GM19238 (cell line): ENCODE measurements at regions not wholly inside any gene's neighbourhood (a gene's known extent, or its start where the extent isn't known, plus 50 kb on each side); places are given as distances from the start of the nearest gene placed in this dataset.
A peak's percentile ranks its signal among the peaks of the same experiment; 100 is the strongest.

ENCODE experiments used
- DNase-seq: peaks from one replicate; pipeline ENCODE4 v3.0.0; 2011; ENCODE audit warnings: low spot score; ENCODE audit not compliant: insufficient read length

DNA sequence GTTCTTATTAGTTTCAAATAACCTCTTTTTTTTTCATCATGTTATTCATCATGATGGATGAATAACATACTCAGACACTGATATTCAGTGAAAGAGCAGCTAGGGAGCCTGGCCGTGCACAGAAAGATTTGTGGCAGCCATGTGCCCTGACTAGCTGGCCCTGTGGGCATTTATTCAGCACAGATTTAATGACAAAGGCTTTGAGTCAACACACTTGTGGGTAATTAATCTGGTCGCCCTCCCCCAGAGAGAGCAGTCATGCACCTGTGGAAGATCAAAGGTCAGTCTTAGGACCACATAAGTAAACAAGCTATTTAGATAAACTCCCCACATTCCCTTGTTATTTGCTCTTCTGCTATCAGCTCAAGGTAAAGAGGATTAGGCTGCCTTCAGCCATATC lies 153.2 kb upstream of the HMCN1 start:
- DNase-seq, result no peak

DNA sequence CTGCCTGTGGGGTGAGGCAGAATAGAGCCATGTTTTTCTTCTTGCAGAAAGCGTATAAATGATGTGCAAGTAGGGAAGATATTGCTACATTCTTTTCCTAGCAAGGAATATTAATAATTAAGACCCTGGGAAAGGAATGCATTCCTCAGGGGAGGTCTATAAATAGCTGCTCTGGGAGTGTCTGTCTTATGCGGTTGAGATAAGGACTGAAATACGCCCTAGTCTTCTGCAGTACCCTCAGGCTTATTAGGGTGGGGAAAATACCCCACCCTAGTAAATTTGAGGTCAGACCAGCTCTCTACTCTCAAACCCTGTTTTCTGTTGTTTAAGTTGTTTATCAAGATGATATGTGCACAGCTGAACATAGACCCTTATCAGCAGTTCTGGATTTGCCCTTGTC lies 155.9 kb upstream of the HMCN1 start:
- DNase-seq, result no peak

- no peak for DNase-seq
These were observed 159.9 kb upstream of the HMCN1 start for GRCh38 chr1:185574139-185574875.

GRCh38 chr1:185573677-185574076 lies 160.5 kb upstream of the HMCN1 start:
- DNase-seq, result no peak

- no peak for DNase-seq
These were observed 161.0 kb upstream of the HMCN1 start for GRCh38 chr1:185573162-185573561.

DNA sequence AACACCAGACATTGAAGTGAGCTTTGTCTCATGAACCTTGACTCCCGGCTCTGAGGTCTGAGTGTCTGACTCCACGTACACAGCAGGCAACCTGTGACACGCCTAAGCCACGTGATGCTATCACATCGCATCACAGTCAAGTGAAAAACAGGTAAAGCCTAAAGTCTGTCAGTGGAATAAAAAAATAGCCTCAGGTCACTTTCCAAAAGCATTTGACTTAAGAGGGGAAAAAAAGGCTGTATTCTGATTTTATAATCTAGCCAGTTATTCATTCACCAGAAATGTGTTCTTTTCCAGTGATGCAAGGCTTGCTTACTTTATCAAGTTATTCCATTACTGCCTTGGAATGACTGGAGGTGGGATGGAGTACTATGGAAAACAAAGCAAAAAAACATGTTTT lies 163.2 kb upstream of the HMCN1 start:
- DNase-seq, result no peak

DNA sequence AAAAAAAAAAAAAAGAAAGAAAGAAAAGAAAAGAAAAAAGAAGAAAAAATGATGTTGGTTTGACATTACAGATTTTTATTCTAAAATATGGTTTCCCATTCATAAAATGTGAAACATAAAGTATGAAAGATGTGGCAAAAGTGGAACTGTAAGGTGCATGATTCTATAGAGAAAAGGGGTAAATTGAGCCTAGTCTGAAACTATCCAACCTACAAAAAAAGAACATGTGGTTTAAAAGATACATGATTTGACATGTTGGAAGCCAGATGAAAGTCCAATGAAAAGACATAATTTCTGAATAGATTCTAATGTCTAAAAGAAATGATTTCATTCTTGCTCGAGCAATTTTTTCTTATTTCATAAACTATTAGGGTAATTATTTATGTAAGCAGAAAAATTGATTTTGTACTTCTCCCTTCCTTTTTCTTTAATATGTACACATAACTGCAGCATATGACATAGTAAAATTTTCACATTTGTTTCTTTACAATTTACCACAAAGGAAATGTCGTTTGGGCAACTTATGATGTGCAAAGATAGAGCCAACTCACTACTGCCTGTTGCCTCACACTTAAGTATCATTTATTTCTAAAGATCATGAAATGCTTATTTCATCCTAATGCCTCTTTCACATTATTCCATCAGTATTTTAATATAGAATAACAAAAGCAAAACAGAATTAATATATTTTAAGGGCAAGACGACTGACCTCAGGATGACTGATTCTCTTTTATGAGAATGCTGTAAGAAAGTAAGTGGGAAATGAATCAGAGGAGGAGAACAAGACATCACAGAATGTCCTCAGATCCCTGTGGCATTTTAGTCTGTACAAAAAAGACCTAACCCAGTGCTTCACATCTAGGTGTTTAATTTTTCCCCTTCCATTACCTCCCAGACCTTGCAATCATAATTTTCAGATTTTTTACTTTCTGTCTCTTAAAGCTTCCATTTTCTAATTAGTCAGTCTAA lies 165.8 kb upstream of the HMCN1 start:
- no peak for DNase-seq

- DNase-seq, result no peak
These were observed 166.8 kb upstream of the HMCN1 start for GRCh38 chr1:185567440-185567839.

DNA sequence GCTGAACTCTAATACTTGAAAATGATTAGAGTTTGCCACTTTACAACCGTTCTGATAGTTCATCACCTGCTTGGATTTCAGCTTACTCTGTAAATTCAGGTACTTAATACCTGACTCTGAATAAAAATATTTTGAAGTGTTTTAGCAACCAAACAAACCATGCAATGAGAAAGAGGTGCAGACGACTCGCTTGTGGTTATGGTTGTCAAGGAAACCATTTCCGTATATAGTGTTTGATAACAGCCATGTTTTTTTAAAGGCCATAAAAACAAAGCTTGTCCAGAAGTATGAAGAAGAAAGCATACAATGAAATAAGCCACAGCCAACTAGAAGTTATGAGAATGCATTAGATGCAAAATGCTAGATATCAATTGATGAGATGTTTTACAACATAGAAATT lies 167.2 kb upstream of the HMCN1 start:
- no peak for DNase-seq

GRCh38 chr1:185565302-185565701 lies 168.9 kb upstream of the HMCN1 start:
- DNase-seq, result no peak

- DNase-seq, result no peak
These were observed 169.4 kb upstream of the HMCN1 start for GRCh38 chr1:185564816-185565215.

DNA sequence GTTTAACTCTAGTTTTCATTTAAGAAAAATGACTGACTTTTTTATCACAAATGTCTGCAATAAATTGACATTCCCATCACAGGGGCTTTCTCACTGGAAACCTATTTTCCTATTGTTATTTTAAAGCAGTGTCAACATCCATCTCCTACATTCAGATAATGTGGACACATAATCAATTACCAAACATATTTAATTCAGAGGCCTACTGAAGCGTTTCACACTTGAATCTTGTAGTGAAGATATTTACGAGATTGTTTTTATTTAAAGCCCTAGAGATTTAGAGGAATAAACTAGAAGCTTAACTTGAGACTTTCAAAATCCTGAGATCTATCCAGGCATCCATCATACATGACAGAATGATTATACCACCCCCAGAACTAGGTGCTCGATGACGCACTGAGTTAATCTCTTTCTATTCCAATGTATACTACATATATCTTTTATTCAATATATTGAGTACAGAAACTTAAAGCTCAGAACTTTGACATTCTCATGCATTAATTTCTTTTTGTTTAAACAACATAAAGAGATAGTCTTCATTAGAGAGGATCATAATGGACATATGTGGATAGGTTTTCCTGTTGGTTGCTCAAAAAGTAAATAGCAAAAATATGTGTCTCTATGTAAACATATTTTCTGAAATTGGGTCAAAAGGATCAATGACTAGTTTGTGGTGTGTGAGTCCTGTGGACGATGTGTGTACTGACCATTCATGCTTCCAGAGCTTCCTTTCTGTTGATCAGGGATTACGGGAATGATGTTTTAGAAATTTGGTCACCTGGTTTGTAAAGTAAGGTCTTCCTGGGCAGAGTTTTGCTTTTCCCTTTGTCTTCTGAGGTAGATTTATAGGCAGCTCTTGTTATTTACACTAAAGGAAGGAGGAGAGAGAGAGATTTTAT lies 171.5 kb upstream of the HMCN1 start:
- DNase-seq, result no peak

DNA sequence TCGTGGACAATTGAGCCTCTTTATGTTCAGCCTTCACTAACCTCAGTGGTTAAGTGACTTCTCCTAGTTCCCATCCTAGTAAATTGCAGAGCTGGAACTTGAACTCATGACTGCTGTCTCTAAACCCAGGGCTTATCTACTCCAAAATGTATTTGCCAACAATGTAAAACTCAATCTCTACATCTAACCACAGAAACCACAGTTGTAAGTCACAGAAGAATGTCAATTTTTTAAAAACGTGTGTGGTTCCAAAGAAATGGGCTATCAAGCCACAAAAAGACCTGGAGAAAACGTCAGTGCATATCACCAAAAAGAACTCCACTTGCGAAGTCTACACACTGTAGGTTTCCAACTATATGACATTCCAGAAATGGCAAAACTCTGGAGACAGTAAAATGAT lies 172.6 kb upstream of the HMCN1 start:
- DNase-seq, result no peak

DNA sequence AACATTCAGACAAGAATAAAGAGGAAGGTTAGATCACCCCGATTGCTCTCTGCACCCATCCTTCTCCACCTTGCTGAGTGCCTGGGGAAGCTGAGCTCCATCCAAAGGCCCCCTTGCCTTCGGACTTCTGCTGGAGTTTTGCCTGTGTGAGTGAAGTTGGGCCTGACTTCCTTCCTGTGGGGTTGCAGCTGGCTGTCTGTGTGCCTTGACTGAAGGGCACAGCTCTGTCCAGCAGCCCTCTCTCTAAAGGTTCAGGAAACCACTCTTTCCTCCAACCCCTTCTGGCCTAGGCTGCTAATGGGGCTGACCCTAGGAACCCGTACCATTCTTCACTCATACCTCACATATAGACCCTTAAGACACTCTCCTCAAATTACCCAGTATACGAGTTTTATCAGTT lies 173.4 kb upstream of the HMCN1 start:
- DNase-seq, result no peak

DNA sequence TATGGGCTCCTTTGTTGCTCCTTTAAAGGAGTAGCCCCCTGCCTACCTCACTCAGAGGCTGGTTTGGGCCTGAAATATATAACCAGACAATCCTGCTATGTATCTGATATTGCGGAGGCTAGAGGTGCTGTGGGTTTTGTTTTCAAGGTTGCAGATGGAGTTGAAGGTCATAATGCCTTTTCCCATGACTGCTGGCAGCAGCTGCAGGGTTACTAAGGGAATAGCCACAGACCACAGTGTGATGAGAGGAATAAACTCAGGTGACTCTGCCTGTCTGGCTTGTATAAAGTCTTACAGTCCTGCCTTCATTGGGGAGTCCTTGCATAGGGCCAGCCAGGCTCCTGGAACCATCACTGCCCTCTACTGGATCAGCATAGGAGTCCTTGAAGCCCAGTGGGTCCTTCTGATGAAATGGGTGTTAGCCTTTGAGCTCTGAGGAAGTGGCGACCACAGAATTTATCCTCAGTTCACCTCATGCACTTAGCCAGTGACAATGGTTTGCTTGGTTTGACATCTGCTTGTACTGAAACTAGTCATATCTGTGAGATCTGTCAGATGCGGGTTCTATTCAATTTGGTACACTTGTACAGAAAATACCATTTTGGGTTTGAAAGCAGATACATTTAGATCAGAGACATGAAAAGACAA lies 174.4 kb upstream of the HMCN1 start:
- peak; percentile 52 for DNase-seq

DNA sequence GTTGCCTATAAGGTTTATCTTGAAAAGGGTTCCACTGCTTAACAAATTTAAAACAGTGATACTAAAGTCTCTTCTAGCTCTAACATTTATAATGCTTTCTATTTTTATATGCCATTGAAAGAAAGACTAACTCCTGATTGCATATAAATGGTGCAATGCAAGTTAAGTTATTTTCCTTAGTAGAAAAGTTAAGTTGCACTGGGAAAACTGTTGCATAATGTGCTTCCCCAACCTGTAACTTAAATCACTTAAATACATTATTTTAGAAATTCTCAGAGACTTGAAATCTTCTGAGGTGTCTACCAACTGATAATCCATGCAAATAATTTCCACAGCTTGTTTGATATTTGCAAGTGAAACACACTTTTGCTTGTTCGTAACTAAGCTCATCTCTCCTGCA lies 175.0 kb upstream of the HMCN1 start:
- no peak for DNase-seq

- DNase-seq, result no peak
These were observed 177.6 kb upstream of the HMCN1 start for GRCh38 chr1:185556561-185556960.

- DNase-seq, result no peak
These were observed 178.4 kb upstream of the HMCN1 start for GRCh38 chr1:185555743-185556142.

DNA sequence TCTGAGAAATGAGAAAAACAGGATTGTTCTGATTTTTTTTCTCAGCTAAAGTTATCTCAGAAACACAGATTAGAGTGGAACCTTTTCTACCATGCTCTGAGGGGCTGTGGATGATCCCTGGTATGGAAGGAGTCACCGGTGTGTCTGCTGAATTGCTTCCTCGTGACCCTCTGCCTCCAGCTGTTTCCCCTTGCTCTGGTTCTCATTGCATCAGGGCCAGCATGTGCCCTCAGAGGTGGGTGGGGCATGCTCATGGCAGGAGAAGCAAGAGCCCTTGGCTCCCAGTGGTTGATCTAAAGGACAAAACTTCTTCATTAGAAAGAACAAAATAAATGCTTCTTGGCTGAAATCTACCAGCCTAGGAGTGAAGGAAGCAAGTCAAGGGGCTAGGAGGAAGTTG lies 183.2 kb upstream of the HMCN1 start:
- no peak for DNase-seq

GRCh38 chr1:185549906-185550305 lies 184.3 kb upstream of the HMCN1 start:
- no peak for DNase-seq

GRCh38 chr1:185546029-185546428 lies 188.2 kb upstream of the HMCN1 start:
- no peak for DNase-seq
